Testis (tissue), 2 donors: ENCODE measurements at regions not wholly inside any gene's neighbourhood (a gene's known extent, or its start where the extent isn't known, plus 50 kb on each side); places are given as distances from the start of the nearest gene placed in this dataset.

ENCODE experiments used
- POLR2A ChIP-seq: fragments of 450-650 bp; IDR thresholded peaks from one replicate; pipeline ENCODE4 v1.6.1; 2017; ENCODE audit warnings: antibody characterized with exemption, mild to moderate bottlenecking, moderate library complexity
- TF ChIP-seq, protein P1 (sequence below), 3 experiments: fragments of 450-650 bp in 2 of 3; fragments of 200-600 bp in 1 of 3; sonication (generic) in 1 of 3; IDR thresholded peaks; one replicate each; pipeline ENCODE4 v1.5.1; 2016 to 2019; ENCODE audit warnings: antibody characterized with exemption in 3 of 3, mild to moderate bottlenecking in 2 of 3, moderate library complexity in 1 of 3

DNA sequence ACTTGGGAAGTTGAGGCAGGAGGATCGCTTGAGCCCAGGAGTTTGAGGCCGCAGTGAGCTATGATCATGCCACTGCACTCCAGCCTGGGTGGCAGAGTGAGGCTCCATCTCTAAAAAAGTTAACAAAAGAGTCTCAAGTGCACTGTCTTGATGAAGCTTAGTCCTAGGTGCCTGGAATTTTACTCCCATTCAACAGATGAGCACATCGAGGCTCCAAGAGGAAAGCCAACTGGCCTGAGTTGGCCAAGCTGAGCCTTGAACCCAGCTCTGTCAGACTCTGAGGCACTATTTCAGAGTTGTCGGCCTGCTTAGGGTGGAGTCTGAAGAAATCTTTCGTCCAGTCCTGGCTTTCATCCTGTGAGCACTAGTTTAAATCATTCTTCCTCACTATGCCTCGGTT is 98.1 kb upstream of the MAP1LC3B2 start:
- TF ChIP-seq, protein P1, sequence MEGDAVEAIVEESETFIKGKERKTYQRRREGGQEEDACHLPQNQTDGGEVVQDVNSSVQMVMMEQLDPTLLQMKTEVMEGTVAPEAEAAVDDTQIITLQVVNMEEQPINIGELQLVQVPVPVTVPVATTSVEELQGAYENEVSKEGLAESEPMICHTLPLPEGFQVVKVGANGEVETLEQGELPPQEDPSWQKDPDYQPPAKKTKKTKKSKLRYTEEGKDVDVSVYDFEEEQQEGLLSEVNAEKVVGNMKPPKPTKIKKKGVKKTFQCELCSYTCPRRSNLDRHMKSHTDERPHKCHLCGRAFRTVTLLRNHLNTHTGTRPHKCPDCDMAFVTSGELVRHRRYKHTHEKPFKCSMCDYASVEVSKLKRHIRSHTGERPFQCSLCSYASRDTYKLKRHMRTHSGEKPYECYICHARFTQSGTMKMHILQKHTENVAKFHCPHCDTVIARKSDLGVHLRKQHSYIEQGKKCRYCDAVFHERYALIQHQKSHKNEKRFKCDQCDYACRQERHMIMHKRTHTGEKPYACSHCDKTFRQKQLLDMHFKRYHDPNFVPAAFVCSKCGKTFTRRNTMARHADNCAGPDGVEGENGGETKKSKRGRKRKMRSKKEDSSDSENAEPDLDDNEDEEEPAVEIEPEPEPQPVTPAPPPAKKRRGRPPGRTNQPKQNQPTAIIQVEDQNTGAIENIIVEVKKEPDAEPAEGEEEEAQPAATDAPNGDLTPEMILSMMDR (IDR thresholded peaks at IDR 0.05): no peak
- no peak for TF ChIP-seq POLR2A
